Lower lobe of right lung (tissue), 2 donors: ENCODE measurements at regions not wholly inside any gene's neighbourhood (a gene's known extent, or its start where the extent isn't known, plus 50 kb on each side); places are given as distances from the start of the nearest gene placed in this dataset.

Experiments used
- ATAC-seq, 2 donors: fragments of 200-7000 bp; cut with Tn5 transposase; one replicate each; pipeline ENCODE4 v1.9.1; 2020 to 2022; ENCODE audit warnings: mild to moderate bottlenecking in 2 of 2, moderate library complexity in 2 of 2
- DNase-seq: peaks from one replicate; pipeline ENCODE4 v3.0.0-alpha.2; 2020
- H3K27ac ChIP-seq: fragments of 200-600 bp; one replicate; pipeline ENCODE4 v1.8.0; 2022
- H3K27me3 ChIP-seq: fragments of 200-600 bp; one replicate; pipeline ENCODE4 v1.8.0; 2022; ENCODE audit warnings: low read depth
- H3K36me3 ChIP-seq: fragments of 200-600 bp; one replicate; pipeline ENCODE4 v1.8.0; 2022; ENCODE audit warnings: mild to moderate bottlenecking
- H3K4me1 ChIP-seq: fragments of 200-600 bp; one replicate; pipeline ENCODE4 v1.8.0; 2022
- H3K4me3 ChIP-seq: fragments of 200-600 bp; one replicate; pipeline ENCODE4 v1.8.0; 2022; ENCODE audit warnings: mild to moderate bottlenecking
- H3K9me3 ChIP-seq: fragments of 200-600 bp; one replicate; pipeline ENCODE4 v1.8.0; 2022
- intact Hi-C: fragments of 100-400 bp; cut with DNase I; formaldehyde crosslinking; loops from one replicate; pipeline ENCODE4 v1.11.0; 2022
- TF ChIP-seq, protein P1 (sequence below): fragments of 200-600 bp; IDR thresholded peaks from one replicate; pipeline ENCODE4 v1.8.0; 2022; ENCODE audit warnings: antibody characterized with exemption, mild to moderate bottlenecking
- donor health status: DM: no; HTN: yes; CAD: no; lungs with severe emphysema.

GRCh38 chr3:153001210-153002078 lies 160.6 kb upstream of the RAP2B start:
- TF ChIP-seq, protein P1, sequence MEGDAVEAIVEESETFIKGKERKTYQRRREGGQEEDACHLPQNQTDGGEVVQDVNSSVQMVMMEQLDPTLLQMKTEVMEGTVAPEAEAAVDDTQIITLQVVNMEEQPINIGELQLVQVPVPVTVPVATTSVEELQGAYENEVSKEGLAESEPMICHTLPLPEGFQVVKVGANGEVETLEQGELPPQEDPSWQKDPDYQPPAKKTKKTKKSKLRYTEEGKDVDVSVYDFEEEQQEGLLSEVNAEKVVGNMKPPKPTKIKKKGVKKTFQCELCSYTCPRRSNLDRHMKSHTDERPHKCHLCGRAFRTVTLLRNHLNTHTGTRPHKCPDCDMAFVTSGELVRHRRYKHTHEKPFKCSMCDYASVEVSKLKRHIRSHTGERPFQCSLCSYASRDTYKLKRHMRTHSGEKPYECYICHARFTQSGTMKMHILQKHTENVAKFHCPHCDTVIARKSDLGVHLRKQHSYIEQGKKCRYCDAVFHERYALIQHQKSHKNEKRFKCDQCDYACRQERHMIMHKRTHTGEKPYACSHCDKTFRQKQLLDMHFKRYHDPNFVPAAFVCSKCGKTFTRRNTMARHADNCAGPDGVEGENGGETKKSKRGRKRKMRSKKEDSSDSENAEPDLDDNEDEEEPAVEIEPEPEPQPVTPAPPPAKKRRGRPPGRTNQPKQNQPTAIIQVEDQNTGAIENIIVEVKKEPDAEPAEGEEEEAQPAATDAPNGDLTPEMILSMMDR, result no peak
- no peaks in the 10 kb centered on the region for H3K4me1 ChIP-seq
- H3K36me3 ChIP-seq, result no peaks in the 10 kb centered on the region
- no peak overlapping the region for H3K27ac ChIP-seq
- H3K4me3 ChIP-seq, result no peak overlapping the region
- no peaks in the 10 kb centered on the region for H3K27me3 ChIP-seq
- DNase-seq, result no peak
- ATAC-seq, result no peak
- no peaks in the 10 kb centered on the region for H3K9me3 ChIP-seq
- intact Hi-C loops, result no loop called here

- Histone ChIP-seq H3K4me3 (no peak overlapping the region), H3K27me3 (no peaks in the 10 kb centered on the region), H3K27ac (no peak overlapping the region), H3K36me3 (no peaks in the 10 kb centered on the region), H3K4me1 (no peaks in the 10 kb centered on the region), H3K9me3 (no peaks in the 10 kb centered on the region)
- TF ChIP-seq, protein P1, result no peak
- ATAC-seq (no peak), DNase-seq (no peak)
- intact Hi-C loops, result no loop called here
These were observed 158.6 kb upstream of the RAP2B start for GRCh38 chr3:153003441-153003840.

- no peak overlapping the region for H3K4me3 ChIP-seq
- DNase-seq (no peak), ATAC-seq (no peak)
- H3K9me3 ChIP-seq, result no peaks in the 10 kb centered on the region
- H3K4me1 ChIP-seq, result no peaks in the 10 kb centered on the region
- H3K27me3 ChIP-seq, result no peaks in the 10 kb centered on the region
- intact Hi-C loops, result no loop called here
- H3K36me3 ChIP-seq, result no peaks in the 10 kb centered on the region
- TF ChIP-seq, protein P1, result no peak
- H3K27ac ChIP-seq, result no peak overlapping the region
These were observed 158.2 kb upstream of the RAP2B start for GRCh38 chr3:153003862-153004261.

DNA sequence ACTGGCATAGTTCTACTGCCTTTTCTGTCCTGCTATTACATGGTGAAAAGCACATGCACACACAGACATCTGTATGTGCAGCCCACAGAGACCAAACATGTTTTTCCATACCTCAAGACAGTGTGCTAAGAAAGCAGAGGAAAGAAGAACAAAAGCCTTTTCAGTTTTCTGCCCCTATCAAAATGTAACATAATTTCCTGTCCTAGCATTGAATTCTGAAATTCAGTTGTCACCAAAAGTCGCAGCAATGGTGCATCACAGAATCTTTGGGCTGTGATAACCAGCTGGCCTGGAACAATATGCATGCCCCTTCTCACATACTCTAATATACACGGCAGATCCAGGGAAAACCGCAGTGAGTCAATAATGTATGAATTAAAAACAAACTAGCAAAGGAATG lies 153.8 kb upstream of the RAP2B start:
- DNase-seq (no peak), ATAC-seq (no peak)
- no peak overlapping the region for H3K4me3 ChIP-seq
- H3K36me3 ChIP-seq, result no peaks in the 10 kb centered on the region
- TF ChIP-seq, protein P1, result no peak
- no peaks in the 10 kb centered on the region for H3K9me3 ChIP-seq
- H3K4me1 ChIP-seq, result no peaks in the 10 kb centered on the region
- H3K27ac ChIP-seq, result no peak overlapping the region
- intact Hi-C loops, result no loop called here
- H3K27me3 ChIP-seq, result no peaks in the 10 kb centered on the region

DNA sequence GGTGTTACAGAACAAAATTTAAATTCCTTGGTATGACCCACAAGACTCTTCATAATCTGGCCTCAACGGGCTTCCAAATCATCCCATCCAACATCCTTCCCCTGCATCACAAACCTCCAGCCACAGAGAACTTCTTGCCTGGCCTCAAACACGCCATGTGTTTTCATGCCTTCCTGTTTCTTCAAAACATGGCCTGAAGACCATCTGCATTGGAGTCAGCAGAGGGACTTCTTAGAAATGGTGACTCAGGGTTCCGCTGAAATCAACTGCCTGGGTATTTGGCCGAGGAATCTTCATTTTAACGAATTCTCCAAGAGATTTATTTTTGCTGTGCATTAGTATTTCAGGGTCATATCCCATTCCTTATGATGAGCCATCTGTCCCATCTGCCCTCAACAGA lies 138.1 kb upstream of the RAP2B start:
- no peaks in the 10 kb centered on the region for H3K27me3 ChIP-seq
- H3K27ac ChIP-seq, result no peak overlapping the region
- no peaks in the 10 kb centered on the region for H3K36me3 ChIP-seq
- H3K4me1 ChIP-seq, result no peaks in the 10 kb centered on the region
- intact Hi-C loops, result no loop called here
- ATAC-seq (no peak), DNase-seq (no peak)
- H3K9me3 ChIP-seq, result no peaks in the 10 kb centered on the region
- H3K4me3 ChIP-seq, result no peak overlapping the region
- TF ChIP-seq, protein P1, result no peak
